ENCODE measurements at regions not wholly inside any gene's neighbourhood (a gene's known extent, or its start where the extent isn't known, plus 50 kb on each side); places are given as distances from the start of the nearest gene placed in this dataset.
A peak's percentile ranks its signal among the peaks of the same experiment; 100 is the strongest.
"Not testable (repeated sequence)": the region's sequence is repeated elsewhere in the genome, so short reads cannot be mapped to it uniquely, and the experiment has no call there.

- Histone ChIP-seq H3K27me3 (no peaks in the 10 kb centered on the region), H3K4me3 (no peak overlapping the region), H3K9ac (no peak overlapping the region), H3K4me2 (no peak overlapping the region), H3K4me1 (no peaks in the 10 kb centered on the region), H3K36me3 (no peaks in the 10 kb centered on the region), H3K27ac (no peak overlapping the region), H3K9me3 (replicated peaks in 1 of 11) (no peaks in the 10 kb centered on the region), H4K20me1 (no peaks in the 10 kb centered on the region)
- no peak for TF ChIP-seq Cebpa-rat (IDR thresholded peaks at IDR 0.05)
These were observed 183.7 kb downstream of the RGS9 start for GRCh38 chr17:65320820-65321219.

DNA sequence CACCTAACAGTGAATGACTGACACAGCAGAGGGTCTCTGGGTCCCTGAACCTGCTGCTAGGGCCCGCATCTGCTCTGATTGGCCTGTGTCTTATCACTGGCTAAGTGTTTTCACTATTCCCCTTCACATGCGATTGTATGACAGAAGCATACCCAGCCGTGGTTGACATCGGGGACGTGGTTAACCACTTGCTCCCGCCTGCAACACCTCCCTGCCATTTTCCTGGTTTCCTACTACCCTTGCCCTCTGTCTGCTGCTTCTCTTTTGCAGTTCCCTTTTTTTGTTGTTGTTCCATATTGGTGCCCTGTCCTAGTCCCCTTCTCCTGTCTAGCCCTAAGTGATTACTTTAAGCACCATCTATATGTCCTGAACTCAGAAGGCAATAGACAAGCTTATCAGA lies 177.0 kb downstream of the RGS9 start:
- no peak overlapping the region for H3K4me3 ChIP-seq
- H3K9me3 ChIP-seq (replicated peaks in 1 of 11): no peaks in the 10 kb centered on the region
- H3K4me1 ChIP-seq: peaks cover 0 to 8% (median 4%) of the 10 kb centered on the region in 10 experiments; a peak in 5 of 20 replicates
- H3K27ac ChIP-seq: no peak overlapping the region
- peak overlapping the region in 4 of 11 experiments; percentile 1 to 36 (median 20); a peak in 3 of 22 replicates for H3K4me2 ChIP-seq
- H3K36me3 ChIP-seq: no peaks in the 10 kb centered on the region
- H3K27me3 ChIP-seq: no peaks in the 10 kb centered on the region
- no peaks in the 10 kb centered on the region for H4K20me1 ChIP-seq
- no peak for TF ChIP-seq Cebpa-rat (IDR thresholded peaks at IDR 0.05)
- no peak overlapping the region for H3K9ac ChIP-seq

GRCh38 chr17:65312718-65313377 lies 175.7 kb downstream of the RGS9 start:
- Histone ChIP-seq H4K20me1 (no peaks in the 10 kb centered on the region), H3K9ac (no peak overlapping the region), H3K4me1 (peaks cover 0 to 8% (median 4%) of the 10 kb centered on the region in 10 experiments; a peak in 5 of 20 replicates), H3K27me3 (no peaks in the 10 kb centered on the region), H3K9me3 (replicated peaks in 1 of 11) (no peaks in the 10 kb centered on the region), H3K4me2 (no peak overlapping the region), H3K4me3 (no peak overlapping the region), H3K36me3 (no peaks in the 10 kb centered on the region), H3K27ac (no peak overlapping the region)
- TF ChIP-seq Cebpa-rat (IDR thresholded peaks at IDR 0.05): no peak

DNA sequence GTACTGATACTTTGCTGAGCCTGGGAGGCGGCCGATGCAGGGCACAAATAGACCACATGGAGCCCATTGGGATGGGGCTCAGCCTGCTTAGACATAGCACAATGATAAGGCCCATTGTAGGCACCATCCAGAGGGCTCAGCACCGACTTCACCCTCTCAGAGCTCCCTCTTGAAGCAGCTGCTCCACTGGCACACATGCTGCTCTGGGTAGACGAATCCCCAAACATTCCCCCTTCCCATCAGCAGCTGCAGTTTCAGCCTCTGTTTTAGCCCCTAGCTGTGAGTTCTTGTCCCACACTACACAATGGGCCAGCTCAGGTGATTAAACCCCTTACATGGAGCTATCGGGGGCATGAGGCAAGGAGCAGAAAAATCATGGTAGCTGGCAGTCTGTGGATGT lies 174.1 kb downstream of the RGS9 start:
- Histone ChIP-seq H3K4me1 (peaks cover 0 to 8% (median 4%) of the 10 kb centered on the region in 10 experiments; a peak in 5 of 20 replicates), H3K27me3 (no peaks in the 10 kb centered on the region), H3K9me3 (replicated peaks in 1 of 11) (peaks cover 0 to 1% (median under 1%) of the 10 kb centered on the region in 11 experiments; a peak in 6 of 22 replicates), H3K27ac (no peak overlapping the region), H3K36me3 (no peaks in the 10 kb centered on the region), H3K4me2 (no peak overlapping the region), H3K4me3 (no peak overlapping the region), H4K20me1 (no peaks in the 10 kb centered on the region), H3K9ac (no peak overlapping the region)
- TF ChIP-seq Cebpa-rat (IDR thresholded peaks at IDR 0.05): no peak

DNA sequence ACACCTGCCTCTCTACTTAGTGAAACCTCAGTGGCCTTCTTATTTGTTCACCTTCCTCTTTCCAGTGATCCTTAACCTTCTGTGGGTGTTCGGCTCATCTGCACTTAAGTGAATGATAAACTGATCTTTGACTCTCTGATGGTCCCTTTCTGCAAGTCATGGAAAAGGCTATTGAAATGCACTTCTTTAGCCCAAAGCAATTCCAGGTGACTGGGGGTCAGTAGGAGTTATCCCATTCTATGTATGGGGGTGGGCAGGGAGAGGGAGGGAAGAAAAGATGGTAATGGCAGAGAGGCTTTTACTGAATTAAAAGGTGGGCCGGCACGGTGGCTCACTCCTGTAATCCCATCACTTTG lies 170.8 kb downstream of the RGS9 start:
- Histone ChIP-seq H4K20me1 (no peaks in the 10 kb centered on the region), H3K27ac (no peak overlapping the region), H3K4me1 (peaks cover 0 to 6% (median 0%) of the 10 kb centered on the region in 10 experiments; a peak in 2 of 20 replicates), H3K4me2 (no peak overlapping the region), H3K27me3 (no peaks in the 10 kb centered on the region), H3K36me3 (no peaks in the 10 kb centered on the region), H3K4me3 (no peak overlapping the region), H3K9me3 (replicated peaks in 1 of 11) (peaks cover 3 to 17% (median 13%) of the 10 kb centered on the region in 11 experiments; a peak in 18 of 22 replicates), H3K9ac (no peak overlapping the region)
- TF ChIP-seq Cebpa-rat (IDR thresholded peaks at IDR 0.05): no peak

DNA sequence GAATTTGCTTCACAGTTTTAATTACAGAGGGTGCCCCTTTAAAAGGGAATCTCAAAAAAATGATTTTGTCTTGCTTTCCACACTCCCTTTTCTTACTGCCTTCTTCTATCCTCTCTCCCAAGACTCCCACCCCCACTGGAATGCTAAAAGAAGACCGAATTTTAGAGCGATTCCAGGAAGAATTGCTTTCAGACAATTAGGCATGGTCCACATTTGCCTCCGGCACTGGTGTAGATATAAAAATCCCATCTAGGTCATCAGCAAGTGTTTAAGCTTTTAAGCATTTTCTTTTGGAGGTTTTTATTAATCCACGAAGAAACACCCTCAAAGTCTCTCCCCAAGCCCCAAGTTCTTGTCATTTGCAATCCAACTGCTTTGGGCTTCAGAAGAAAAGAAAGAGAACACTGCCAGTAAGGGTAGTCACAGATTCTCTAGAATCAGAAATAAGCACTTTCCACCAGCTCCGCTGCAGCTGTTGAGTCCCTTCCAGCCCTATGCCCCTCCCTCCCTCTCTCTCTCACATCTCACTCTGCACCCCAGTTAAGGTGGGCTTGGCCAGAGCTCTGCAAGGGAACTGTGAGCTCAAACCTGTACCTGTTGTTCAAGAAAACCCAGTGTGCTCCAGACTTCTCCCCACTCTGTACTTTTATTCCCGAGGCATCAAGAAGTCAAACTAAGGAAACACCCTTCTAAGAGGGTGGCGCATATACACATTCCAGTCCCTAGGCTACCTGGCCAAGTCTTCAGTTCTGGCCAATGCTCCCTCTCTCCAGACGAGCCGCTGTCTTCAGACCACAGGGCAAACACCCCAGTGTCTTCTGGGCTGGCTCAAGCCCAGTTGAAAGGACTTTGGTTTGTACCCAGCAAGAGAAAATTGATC lies 170.2 kb downstream of the RGS9 start:
- Histone ChIP-seq H3K27me3 (no peaks in the 10 kb centered on the region), H3K4me1 (peaks cover 0 to 6% (median 0%) of the 10 kb centered on the region in 10 experiments; a peak in 2 of 20 replicates), H3K4me3 (no peak overlapping the region), H3K27ac (no peak overlapping the region), H4K20me1 (no peaks in the 10 kb centered on the region), H3K9me3 (replicated peaks in 1 of 11) (peaks cover 3 to 17% (median 13%) of the 10 kb centered on the region in 11 experiments; a peak in 18 of 22 replicates), H3K36me3 (no peaks in the 10 kb centered on the region), H3K4me2 (no peak overlapping the region), H3K9ac (no peak overlapping the region)
- no peak for TF ChIP-seq Cebpa-rat (IDR thresholded peaks at IDR 0.05)

GRCh38 chr17:65305778-65306177 lies 168.6 kb downstream of the RGS9 start:
- TF ChIP-seq Cebpa-rat (IDR thresholded peaks at IDR 0.05): no peak
- Histone ChIP-seq H3K9ac (no peak overlapping the region), H4K20me1 (no peaks in the 10 kb centered on the region), H3K4me1 (peaks cover 0 to 6% (median 0%) of the 10 kb centered on the region in 10 experiments; a peak in 2 of 20 replicates), H3K27me3 (no peaks in the 10 kb centered on the region), H3K9me3 (replicated peaks in 1 of 11) (peaks cover 3 to 17% (median 13%) of the 10 kb centered on the region in 11 experiments; a peak in 18 of 22 replicates), H3K27ac (no peak overlapping the region), H3K4me3 (no peak overlapping the region), H3K36me3 (no peaks in the 10 kb centered on the region), H3K4me2 (no peak overlapping the region)

GRCh38 chr17:65305116-65305515 lies 167.9 kb downstream of the RGS9 start:
- TF ChIP-seq Cebpa-rat (IDR thresholded peaks at IDR 0.05): no peak

DNA sequence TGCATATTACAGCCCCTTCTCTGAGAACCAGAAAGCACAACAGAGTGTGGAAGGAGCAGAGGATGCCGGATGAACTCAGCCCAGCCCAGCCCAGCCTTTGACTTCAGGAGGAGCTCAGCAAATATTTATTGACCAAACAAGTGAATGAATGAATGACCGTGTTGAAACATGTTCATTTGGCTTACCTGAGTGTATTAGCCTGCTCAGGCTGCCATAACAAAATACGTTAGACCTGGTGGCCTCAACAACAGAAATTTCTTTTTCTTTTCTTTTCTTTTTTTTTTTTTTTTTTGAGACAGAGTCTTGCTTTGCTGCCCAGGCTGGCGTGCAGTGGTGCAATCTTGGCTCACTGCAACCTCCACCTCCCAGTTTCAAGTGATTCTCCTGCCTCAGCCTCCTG lies 164.7 kb downstream of the RGS9 start:
- H3K4me2 ChIP-seq, H3K36me3 ChIP-seq, H4K20me1 ChIP-seq, H3K9ac ChIP-seq, H3K4me1 ChIP-seq, H3K27ac ChIP-seq, H3K4me3 ChIP-seq, H3K27me3 ChIP-seq: not testable (repeated sequence)
- H3K9me3 ChIP-seq (replicated peaks in 1 of 11): peaks cover 3 to 17% (median 13%) of the 10 kb centered on the region in 11 experiments; a peak in 18 of 22 replicates

More at GRCh38 chr17:65305116-65305515, 167.9 kb downstream of the RGS9 start:
- H3K4me2 ChIP-seq: no peak overlapping the region
- H3K27me3 ChIP-seq: no peaks in the 10 kb centered on the region
- peaks cover 3 to 17% (median 13%) of the 10 kb centered on the region in 11 experiments; a peak in 18 of 22 replicates for H3K9me3 ChIP-seq (replicated peaks in 1 of 11)
- H3K27ac ChIP-seq: no peak overlapping the region
- H4K20me1 ChIP-seq: no peaks in the 10 kb centered on the region
- no peak overlapping the region for H3K9ac ChIP-seq
- H3K36me3 ChIP-seq: no peaks in the 10 kb centered on the region
- H3K4me1 ChIP-seq: peaks cover 0 to 6% (median 0%) of the 10 kb centered on the region in 10 experiments; a peak in 2 of 20 replicates
- no peak overlapping the region for H3K4me3 ChIP-seq
